ENCODE measurements at regions not wholly inside any gene's neighbourhood (a gene's known extent, or its start where the extent isn't known, plus 50 kb on each side); places are given as distances from the start of the nearest gene placed in this dataset.

GRCh38 chr12:116382686-116383530 is 105.4 kb upstream of the MED13L start:
- no peak for DNase-seq

GRCh38 chr12:116384175-116384574 is 106.7 kb upstream of the MED13L start:
- no peak for DNase-seq

GRCh38 chr12:116384691-116385485 is 107.4 kb upstream of the MED13L start:
- no peak for DNase-seq

- no peak for DNase-seq
These were observed 108.2 kb upstream of the MED13L start for GRCh38 chr12:116385486-116386217.

- DNase-seq = no peak
These were observed 111.8 kb upstream of the MED13L start for GRCh38 chr12:116389326-116389725.

- DNase-seq = no peak
These were observed 112.5 kb upstream of the MED13L start for GRCh38 chr12:116389990-116390389.

GRCh38 chr12:116390401-116391335 is 113.2 kb upstream of the MED13L start:
- DNase-seq = no peak

GRCh38 chr12:116391501-116391900 is 114.0 kb upstream of the MED13L start:
- no peak for DNase-seq

- DNase-seq = no peak
These were observed 114.6 kb upstream of the MED13L start for GRCh38 chr12:116392061-116392460.

- DNase-seq = no peak
These were observed 115.8 kb upstream of the MED13L start for GRCh38 chr12:116393255-116393654.

GRCh38 chr12:116393859-116394650 is 116.6 kb upstream of the MED13L start:
- no peak for DNase-seq

- DNase-seq = no peak
These were observed 117.9 kb upstream of the MED13L start for GRCh38 chr12:116395396-116395795.

GRCh38 chr12:116397148-116397547 is 119.7 kb upstream of the MED13L start:
- DNase-seq = no peak

- no peak for DNase-seq
These were observed 120.7 kb upstream of the MED13L start for GRCh38 chr12:116398193-116398592.

GRCh38 chr12:116399055-116399454 is 121.6 kb upstream of the MED13L start:
- no peak for DNase-seq

GRCh38 chr12:116400636-116401372 is 123.3 kb upstream of the MED13L start:
- no peak for DNase-seq

GRCh38 chr12:116401565-116401964 is 124.1 kb upstream of the MED13L start:
- no peak for DNase-seq

- DNase-seq = no peak
These were observed 124.9 kb upstream of the MED13L start for GRCh38 chr12:116402163-116402939.

- no peak for DNase-seq
These were observed 126.1 kb upstream of the MED13L start for GRCh38 chr12:116403546-116403945.

- DNase-seq = no peak
These were observed 126.8 kb upstream of the MED13L start for GRCh38 chr12:116404247-116404646.
